ENCODE measurements at regions not wholly inside any gene's neighbourhood (a gene's known extent, or its start where the extent isn't known, plus 50 kb on each side); places are given as distances from the start of the nearest gene placed in this dataset.
"Not testable (repeated sequence)": the region's sequence is repeated elsewhere in the genome, so short reads cannot be mapped to it uniquely, and the experiment has no call there.

GRCh38 chr5:36739751-36740221 is 133.4 kb downstream of the SLC1A3 start:
- ATAC-seq (ENCODE audit: low FRiP score) (peak; percentile 60), DNase-seq (peak in 1 of 2 donors; percentile 79)
- WGBS, 2 donors, result 14% methylated on average over 5 of the region's 5 CpGs
- peaks cover 0 to 2% of the 10 kb centered on the region in 2 donors for H3K4me1 ChIP-seq (ENCODE audit: control insufficient read depth in 1 of 2, insufficient read depth in 2 of 2, low read length in 2 of 2)
- no peaks in the 10 kb centered on the region for H3K36me3 ChIP-seq (ENCODE audit: control insufficient read depth in 1 of 2, insufficient read depth in 2 of 2, low read length in 1 of 2)
- H3K9me3 ChIP-seq (ENCODE audit: control insufficient read depth, low read length), result no peaks in the 10 kb centered on the region
- no peak overlapping the region for H3K4me3 ChIP-seq (ENCODE audit: low read length in 2 of 2)
- no peak overlapping the region for H3K27ac ChIP-seq (ENCODE audit: low read depth in 1 of 2, low read length in 2 of 2)
- H3K27me3 ChIP-seq (ENCODE audit: control insufficient read depth in 1 of 2, insufficient read depth in 2 of 2, low read length in 1 of 2), result no peaks in the 10 kb centered on the region
- intact Hi-C loops (cut with DNase I), result loop anchor here (5.0 to 10.0 kb wide), 2 partner anchors 128 to 265 kb away; no protein-coding TSS in a partner anchor

GRCh38 chr5:36740259-36740898 is 134.0 kb downstream of the SLC1A3 start:
- intact Hi-C loops (cut with DNase I), result loop anchor here (5.0 to 10.0 kb wide), 2 partner anchors 127 to 264 kb away; no protein-coding TSS in a partner anchor
- Histone ChIP-seq H3K36me3 (ENCODE audit: control insufficient read depth in 1 of 2, insufficient read depth in 2 of 2, low read length in 1 of 2) (no peaks in the 10 kb centered on the region), H3K27ac (ENCODE audit: low read depth in 1 of 2, low read length in 2 of 2) (no peak overlapping the region), H3K4me3 (ENCODE audit: low read length in 2 of 2) (no peak overlapping the region), H3K9me3 (ENCODE audit: control insufficient read depth, low read length) (no peaks in the 10 kb centered on the region), H3K27me3 (ENCODE audit: control insufficient read depth in 1 of 2, insufficient read depth in 2 of 2, low read length in 1 of 2) (no peaks in the 10 kb centered on the region), H3K4me1 (ENCODE audit: control insufficient read depth in 1 of 2, insufficient read depth in 2 of 2, low read length in 2 of 2) (peaks cover 0 to 2% of the 10 kb centered on the region in 2 donors)
- 72 to 73% methylated on average over 8 of the region's 8 CpGs for WGBS, 2 donors
- no peak for DNase-seq
- no peak for ATAC-seq (ENCODE audit: low FRiP score)

GRCh38 chr5:36741128-36741527 is 134.7 kb downstream of the SLC1A3 start:
- WGBS, 2 donors, result 75 to 76% methylated on average over 7 of the region's 7 CpGs
- intact Hi-C loops (cut with DNase I), result loop anchor here (5.0 to 10.0 kb wide), 2 partner anchors 126 to 264 kb away; no protein-coding TSS in a partner anchor
- ATAC-seq (ENCODE audit: low FRiP score), result no peak

GRCh38 chr5:36743891-36744772 is 132.4 kb upstream of the NIPBL start:
- 11 to 12% methylated on average over 22 of the region's 22 CpGs for WGBS, 2 donors
- H3K27me3 ChIP-seq (ENCODE audit: control insufficient read depth in 1 of 2, insufficient read depth in 2 of 2, low read length in 1 of 2), result no peaks in the 10 kb centered on the region
- no peak overlapping the region for H3K27ac ChIP-seq (ENCODE audit: low read depth in 1 of 2, low read length in 2 of 2)
- intact Hi-C loops (cut with DNase I), result loop anchor here (5.0 to 10.0 kb wide), 2 partner anchors 123 to 261 kb away; no protein-coding TSS in a partner anchor
- ATAC-seq (ENCODE audit: low FRiP score) (peak; percentile 5), DNase-seq (peak; percentile 69 to 85)
- H3K4me3 ChIP-seq (ENCODE audit: low read length in 2 of 2), result peak overlapping the region; percentile 59 to 75
- H3K4me1 ChIP-seq (ENCODE audit: control insufficient read depth in 1 of 2, insufficient read depth in 2 of 2, low read length in 2 of 2), result peaks cover 0 to 2% of the 10 kb centered on the region in 2 donors
- H3K36me3 ChIP-seq (ENCODE audit: control insufficient read depth in 1 of 2, insufficient read depth in 2 of 2, low read length in 1 of 2), result no peaks in the 10 kb centered on the region
- no peaks in the 10 kb centered on the region for H3K9me3 ChIP-seq (ENCODE audit: control insufficient read depth, low read length)

More at GRCh38 chr5:36741128-36741527, 134.7 kb downstream of the SLC1A3 start:
- Histone ChIP-seq H3K4me3 (ENCODE audit: low read length in 2 of 2) (no peak overlapping the region), H3K36me3 (ENCODE audit: control insufficient read depth in 1 of 2, insufficient read depth in 2 of 2, low read length in 1 of 2) (no peaks in the 10 kb centered on the region), H3K9me3 (ENCODE audit: control insufficient read depth, low read length) (no peaks in the 10 kb centered on the region), H3K27ac (ENCODE audit: low read depth in 1 of 2, low read length in 2 of 2) (no peak overlapping the region), H3K27me3 (ENCODE audit: control insufficient read depth in 1 of 2, insufficient read depth in 2 of 2, low read length in 1 of 2) (no peaks in the 10 kb centered on the region), H3K4me1 (ENCODE audit: control insufficient read depth in 1 of 2, insufficient read depth in 2 of 2, low read length in 2 of 2) (peaks cover 0 to 2% of the 10 kb centered on the region in 2 donors)
- no peak for DNase-seq

GRCh38 chr5:36744773-36745589 is 131.6 kb upstream of the NIPBL start:
- DNase-seq (no peak), ATAC-seq (ENCODE audit: low FRiP score) (peak; percentile 77)
- H3K27me3 ChIP-seq (ENCODE audit: control insufficient read depth in 1 of 2, insufficient read depth in 2 of 2, low read length in 1 of 2), result no peaks in the 10 kb centered on the region
- H3K9me3 ChIP-seq (ENCODE audit: control insufficient read depth, low read length), result no peaks in the 10 kb centered on the region
- WGBS, 2 donors, result 2 to 3% methylated on average over 47 to 50 of the region's 50 CpGs
- H3K27ac ChIP-seq (ENCODE audit: low read depth in 1 of 2, low read length in 2 of 2), result no peak overlapping the region
- intact Hi-C loops (cut with DNase I), result loop anchor here (5.0 to 10.0 kb wide), 2 partner anchors 122 to 260 kb away; no protein-coding TSS in a partner anchor
- peak overlapping the region; percentile 59 to 75 for H3K4me3 ChIP-seq (ENCODE audit: low read length in 2 of 2)
- H3K4me1 ChIP-seq (ENCODE audit: control insufficient read depth in 1 of 2, insufficient read depth in 2 of 2, low read length in 2 of 2), result peaks cover 0 to 2% of the 10 kb centered on the region in 2 donors
- H3K36me3 ChIP-seq (ENCODE audit: control insufficient read depth in 1 of 2, insufficient read depth in 2 of 2, low read length in 1 of 2), result no peaks in the 10 kb centered on the region

GRCh38 chr5:36747794-36748193 is 128.8 kb upstream of the NIPBL start:
- not testable (repeated sequence) for DNase-seq; H3K27me3 ChIP-seq (ENCODE audit: control insufficient read depth in 1 of 2, insufficient read depth in 2 of 2, low read length in 1 of 2); H3K4me3 ChIP-seq (ENCODE audit: low read length in 2 of 2); ATAC-seq (ENCODE audit: low FRiP score); H3K36me3 ChIP-seq (ENCODE audit: control insufficient read depth in 1 of 2, insufficient read depth in 2 of 2, low read length in 1 of 2); H3K9me3 ChIP-seq (ENCODE audit: control insufficient read depth, low read length); H3K4me1 ChIP-seq (ENCODE audit: control insufficient read depth in 1 of 2, insufficient read depth in 2 of 2, low read length in 2 of 2); H3K27ac ChIP-seq (ENCODE audit: low read depth in 1 of 2, low read length in 2 of 2)
- 99 to 100% methylated on average over 3 of the region's 4 CpGs for WGBS, 2 donors
- intact Hi-C loops (cut with DNase I), result loop anchor here in 1 of 2 donors (10.0 kb wide), 1 partner anchor 257 kb away; no protein-coding TSS in a partner anchor

- ATAC-seq (ENCODE audit: low FRiP score), result no peak
- DNase-seq, result no peak
- Histone ChIP-seq H3K4me3 (ENCODE audit: low read length in 2 of 2) (no peak overlapping the region), H3K4me1 (ENCODE audit: control insufficient read depth in 1 of 2, insufficient read depth in 2 of 2, low read length in 2 of 2) (no peaks in the 10 kb centered on the region), H3K27me3 (ENCODE audit: control insufficient read depth in 1 of 2, insufficient read depth in 2 of 2, low read length in 1 of 2) (no peaks in the 10 kb centered on the region), H3K27ac (ENCODE audit: low read depth in 1 of 2, low read length in 2 of 2) (no peak overlapping the region), H3K36me3 (ENCODE audit: control insufficient read depth in 1 of 2, insufficient read depth in 2 of 2, low read length in 1 of 2) (no peaks in the 10 kb centered on the region), H3K9me3 (ENCODE audit: control insufficient read depth, low read length) (no peaks in the 10 kb centered on the region)
- intact Hi-C loops (cut with DNase I), result no loop called here
- 94 to 97% methylated on average over 1 of the region's 1 CpG for WGBS, 2 donors
These were observed 124.7 kb upstream of the NIPBL start for GRCh38 chr5:36751886-36752285.

GRCh38 chr5:36755342-36755741 is 121.2 kb upstream of the NIPBL start:
- intact Hi-C loops (cut with DNase I), result no loop called here
- Histone ChIP-seq H3K4me1 (ENCODE audit: control insufficient read depth in 1 of 2, insufficient read depth in 2 of 2, low read length in 2 of 2) (no peaks in the 10 kb centered on the region), H3K27me3 (ENCODE audit: control insufficient read depth in 1 of 2, insufficient read depth in 2 of 2, low read length in 1 of 2) (no peaks in the 10 kb centered on the region), H3K9me3 (ENCODE audit: control insufficient read depth, low read length) (no peaks in the 10 kb centered on the region), H3K27ac (ENCODE audit: low read depth in 1 of 2, low read length in 2 of 2) (no peak overlapping the region), H3K36me3 (ENCODE audit: control insufficient read depth in 1 of 2, insufficient read depth in 2 of 2, low read length in 1 of 2) (no peaks in the 10 kb centered on the region), H3K4me3 (ENCODE audit: low read length in 2 of 2) (no peak overlapping the region)
- 76 to 82% methylated on average over 3 of the region's 3 CpGs for WGBS, 2 donors
- ATAC-seq (ENCODE audit: low FRiP score), result no peak
- DNase-seq, result no peak

Data from aorta (tissue), 5 donors.